Esophagus muscularis mucosa (tissue), 4 donors: ENCODE measurements at regions not wholly inside any gene's neighbourhood (a gene's known extent, or its start where the extent isn't known, plus 50 kb on each side); places are given as distances from the start of the nearest gene placed in this dataset.
A peak's percentile ranks its signal among the peaks of the same experiment; 100 is the strongest.

ENCODE experiments used
- DNase-seq: peaks from one replicate; pipeline ENCODE4 v3.0.0-alpha.2; 2017; ENCODE audit errors: extremely low spot score
- H3K27ac ChIP-seq, 4 donors: fragments of 200-600 bp; sonication (generic); replicated peaks in 1 of 4; 1 replicate in 3 of 4; 2 replicates in 1 of 4; pipeline ENCODE4 v1.5.1; 2016 to 2019; ENCODE audit warnings: mild to moderate bottlenecking in 1 of 4
- H3K27me3 ChIP-seq, 4 donors: fragments of 200-600 bp; sonication (generic); one replicate each; pipeline versions ENCODE4 v1.5.1 to v1.6.0; 2016 to 2019
- H3K36me3 ChIP-seq, 4 donors: fragments of 200-600 bp; sonication (generic); one replicate each; pipeline ENCODE4 v1.5.1; 2016 to 2019
- H3K4me1 ChIP-seq, 4 donors: fragments of 200-600 bp; sonication (generic); one replicate each; pipeline ENCODE4 v1.5.1; 2016 to 2019
- H3K4me3 ChIP-seq, 4 donors: fragments of 200-600 bp; sonication (generic); 1 replicate in 2 of 4; 2 replicates in 2 of 4; pipeline ENCODE4 v1.5.1; 2016 to 2019; ENCODE audit warnings: mild to moderate bottlenecking in 4 of 4, moderate library complexity in 1 of 4
- H3K9me3 ChIP-seq, 4 donors: fragments of 200-600 bp; sonication (generic); 1 replicate in 3 of 4; 2 replicates in 1 of 4; pipeline ENCODE4 v1.5.1; 2016 to 2019
- EP300 ChIP-seq: sonication (generic); formaldehyde crosslinking; IDR thresholded peaks from one replicate; pipeline ENCODE4 v1.6.1; 2017; ENCODE audit warnings: antibody characterized with exemption
- POLR2A ChIP-seq: fragments of 450-650 bp; IDR thresholded peaks from one replicate; pipeline ENCODE4 v1.6.1; 2017; ENCODE audit warnings: antibody characterized with exemption, moderate library complexity, mild to moderate bottlenecking, low read depth
- POLR2AphosphoS5 ChIP-seq, 2 donors: sonication (generic); formaldehyde crosslinking; IDR thresholded peaks; one replicate each; pipeline ENCODE4 v1.6.1; 2017; ENCODE audit warnings: antibody characterized with exemption in 2 of 2
- WGBS: methylation state at CpG from one replicate; pipeline ENCODE4 v1.1.5; 2018; 5-methylcytosine and 5-hydroxymethylcytosine counted together
- intact Hi-C: fragments of 100-400 bp; cut with DNase I; formaldehyde crosslinking; loops from one replicate; pipeline ENCODE4 v1.15.1; 2023
- TF ChIP-seq, protein P1 (sequence below), 3 experiments: fragments of 200-600 bp in 2 of 3; fragments of 450-650 bp in 1 of 3; sonication (generic) in 2 of 3; IDR thresholded peaks; one replicate each; pipeline ENCODE4 v1.5.1; 2017 to 2019; ENCODE audit warnings: antibody characterized with exemption in 3 of 3, mild to moderate bottlenecking in 2 of 3, moderate library complexity in 1 of 3

- intact Hi-C loops = no loop called here
- TF ChIP-seq POLR2AphosphoS5 (IDR thresholded peaks at IDR 0.05) (no peak), EP300 (no peak), POLR2A (no peak)
- TF ChIP-seq, protein P1, sequence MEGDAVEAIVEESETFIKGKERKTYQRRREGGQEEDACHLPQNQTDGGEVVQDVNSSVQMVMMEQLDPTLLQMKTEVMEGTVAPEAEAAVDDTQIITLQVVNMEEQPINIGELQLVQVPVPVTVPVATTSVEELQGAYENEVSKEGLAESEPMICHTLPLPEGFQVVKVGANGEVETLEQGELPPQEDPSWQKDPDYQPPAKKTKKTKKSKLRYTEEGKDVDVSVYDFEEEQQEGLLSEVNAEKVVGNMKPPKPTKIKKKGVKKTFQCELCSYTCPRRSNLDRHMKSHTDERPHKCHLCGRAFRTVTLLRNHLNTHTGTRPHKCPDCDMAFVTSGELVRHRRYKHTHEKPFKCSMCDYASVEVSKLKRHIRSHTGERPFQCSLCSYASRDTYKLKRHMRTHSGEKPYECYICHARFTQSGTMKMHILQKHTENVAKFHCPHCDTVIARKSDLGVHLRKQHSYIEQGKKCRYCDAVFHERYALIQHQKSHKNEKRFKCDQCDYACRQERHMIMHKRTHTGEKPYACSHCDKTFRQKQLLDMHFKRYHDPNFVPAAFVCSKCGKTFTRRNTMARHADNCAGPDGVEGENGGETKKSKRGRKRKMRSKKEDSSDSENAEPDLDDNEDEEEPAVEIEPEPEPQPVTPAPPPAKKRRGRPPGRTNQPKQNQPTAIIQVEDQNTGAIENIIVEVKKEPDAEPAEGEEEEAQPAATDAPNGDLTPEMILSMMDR (IDR thresholded peaks at IDR 0.05) = no peak
- no peak overlapping the region for H3K27ac ChIP-seq
- DNase-seq = no peak
- no peak overlapping the region for H3K4me3 ChIP-seq
- no peaks in the 10 kb centered on the region for H3K9me3 ChIP-seq
- 31% methylated on average over 1 of the region's 1 CpG for WGBS
- H3K36me3 ChIP-seq = no peaks in the 10 kb centered on the region
- H3K4me1 ChIP-seq = peaks cover 0 to 22% (median 11%) of the 10 kb centered on the region in 4 donors
- H3K27me3 ChIP-seq = no peaks in the 10 kb centered on the region
Observed at GRCh38 chrX:78527818-78528217, 131.3 kb downstream of the RTL3 start.

- WGBS = 42% methylated on average over 1 of the region's 1 CpG
- DNase-seq = no peak
- H3K4me1 ChIP-seq = peaks cover 0 to 16% (median 9%) of the 10 kb centered on the region in 4 donors
- H3K27me3 ChIP-seq = no peaks in the 10 kb centered on the region
- no peak for TF ChIP-seq POLR2A
- no peak for TF ChIP-seq POLR2AphosphoS5 (IDR thresholded peaks at IDR 0.05)
- no peak for TF ChIP-seq EP300
- H3K9me3 ChIP-seq = no peaks in the 10 kb centered on the region
- no peak overlapping the region for H3K27ac ChIP-seq
- no peaks in the 10 kb centered on the region for H3K36me3 ChIP-seq
- H3K4me3 ChIP-seq = no peak overlapping the region
- intact Hi-C loops = no loop called here
Observed at GRCh38 chrX:78527263-78527662, 131.9 kb downstream of the RTL3 start.

GRCh38 chrX:78522601-78523000 is 136.5 kb downstream of the RTL3 start:
- Histone ChIP-seq H3K36me3 (no peaks in the 10 kb centered on the region), H3K9me3 (no peaks in the 10 kb centered on the region), H3K4me3 (no peak overlapping the region), H3K27ac (no peak overlapping the region), H3K27me3 (no peaks in the 10 kb centered on the region), H3K4me1 (no peaks in the 10 kb centered on the region)
- WGBS = 85% methylated on average over 2 of the region's 2 CpGs
- TF ChIP-seq POLR2AphosphoS5 (IDR thresholded peaks at IDR 0.05) = no peak
- TF ChIP-seq EP300 = no peak
- no peak for TF ChIP-seq POLR2A
- TF ChIP-seq, protein P1 (IDR thresholded peaks at IDR 0.05) = no peak
- intact Hi-C loops = no loop called here
- DNase-seq = no peak

GRCh38 chrX:78517124-78517523 is 142.0 kb downstream of the RTL3 start:
- Histone ChIP-seq H3K4me1 (peaks cover 0 to 29% (median 17%) of the 10 kb centered on the region in 4 donors), H3K27ac (no peak overlapping the region), H3K27me3 (no peaks in the 10 kb centered on the region), H3K4me3 (no peak overlapping the region), H3K9me3 (no peaks in the 10 kb centered on the region), H3K36me3 (no peaks in the 10 kb centered on the region)
- no peak for DNase-seq
- 60% methylated on average over 4 of the region's 4 CpGs for WGBS
- intact Hi-C loops = loop anchor here (10.0 kb wide), 2 partner anchors 202 to 382 kb away; partner anchors contain the start of gene TAF9B
- TF ChIP-seq POLR2AphosphoS5 (IDR thresholded peaks at IDR 0.05) (no peak), POLR2A (no peak), EP300 (no peak)
- TF ChIP-seq, protein P1 (IDR thresholded peaks at IDR 0.05) = no peak

- Histone ChIP-seq H3K9me3 (no peaks in the 10 kb centered on the region), H3K4me1 (peaks cover 0 to 29% (median 17%) of the 10 kb centered on the region in 4 donors), H3K36me3 (no peaks in the 10 kb centered on the region), H3K27me3 (no peaks in the 10 kb centered on the region), H3K4me3 (no peak overlapping the region), H3K27ac (peak overlapping the region; percentile 59 to 67 (median 66))
- intact Hi-C loops = loop anchor here (10.0 kb wide), 2 partner anchors 200 to 380 kb away; partner anchors contain the start of gene TAF9B
- no peak for TF ChIP-seq POLR2A
- no peak for TF ChIP-seq EP300
- TF ChIP-seq, protein P1 (IDR thresholded peaks at IDR 0.05) = no peak
- TF ChIP-seq POLR2AphosphoS5 (IDR thresholded peaks at IDR 0.05) = no peak
- no peak for DNase-seq
Observed at GRCh38 chrX:78514852-78515251, 144.3 kb downstream of the RTL3 start.
